H1 (cell line): ENCODE measurements at regions not wholly inside any gene's neighbourhood (a gene's known extent, or its start where the extent isn't known, plus 50 kb on each side); places are given as distances from the start of the nearest gene placed in this dataset.

ENCODE experiments used
- CTCF ChIA-PET: fragments of 300-600 bp; sonication (Branson Sonifier 250); formaldehyde crosslinking; loops from one replicate; lab custom pipeline; 2021; ENCODE audit not compliant: partially characterized antibody; lab: Charles Lee
- POLR2A ChIA-PET: fragments of 300-600 bp; sonication (Branson Sonifier 250); formaldehyde crosslinking; loops from one replicate; lab custom pipeline; 2021; ENCODE audit warnings: inconsistent platforms; ENCODE audit not compliant: partially characterized antibody; lab: Charles Lee
- DNase-seq, 2 experiments: peaks; one replicate each; pipeline versions ENCODE4 v3.0.0 to v3.0.0-alpha.2; 2010 to 2022; ENCODE audit warnings: low spot score in 2 of 2, low read depth in 1 of 2, mixed read lengths in 1 of 2
- FAIRE-seq: peaks from 2 replicates; lab custom pipeline; 2011; peaks lifted over from hg19 to GRCh38; lab: Jason Lieb, UNC
- H2AFZ ChIP-seq: 2 replicates; pipeline ENCODE4 v1.8.1; 2012; ENCODE audit warnings: low read length, inconsistent platforms
- H2AK5ac ChIP-seq: 2 replicates; pipeline ENCODE4 v1.6.1; 2013; ENCODE audit warnings: low read depth, low read length
- H2BK120ac ChIP-seq: replicated peaks from 2 replicates; pipeline ENCODE3; 2013; ENCODE audit warnings: low read depth, low read length, inconsistent platforms
- H2BK12ac ChIP-seq: 2 replicates; pipeline ENCODE4 v1.6.1; 2013; ENCODE audit warnings: low read depth, low read length
- H2BK15ac ChIP-seq: 2 replicates; pipeline ENCODE4 v1.6.1; 2013; ENCODE audit warnings: low read length
- H2BK20ac ChIP-seq: 2 replicates; pipeline ENCODE4 v1.6.1; 2013; ENCODE audit warnings: low read length
- H2BK5ac ChIP-seq: 2 replicates; pipeline ENCODE4 v1.6.1; 2013; ENCODE audit warnings: low read depth, low read length
- H3K14ac ChIP-seq: 2 replicates; pipeline ENCODE4 v1.6.1; 2013; ENCODE audit warnings: inconsistent platforms; ENCODE audit not compliant: insufficient read length
- H3K18ac ChIP-seq: 2 replicates; pipeline ENCODE4 v1.6.1; 2013; ENCODE audit warnings: low read length; ENCODE audit errors: extremely low read depth
- H3K23ac ChIP-seq: 2 replicates; pipeline ENCODE4 v1.6.1; 2013; ENCODE audit warnings: inconsistent platforms; ENCODE audit not compliant: insufficient read length
- H3K23me2 ChIP-seq: 2 replicates; pipeline ENCODE4 v1.6.1; 2013; ENCODE audit warnings: low read depth, low read length
- H3K27ac ChIP-seq: 2 replicates; pipeline ENCODE4 v1.6.1; 2011; ENCODE audit warnings: low read depth, low read length, inconsistent platforms
- H3K27me3 ChIP-seq, 4 experiments: replicated peaks in 1 of 4; 1 replicate in 1 of 4; 2 replicates in 3 of 4; pipeline versions ENCODE4 v1.6.1 to v1.8.1; 2011 to 2013; ENCODE audit warnings: low read length in 3 of 4, mild to moderate bottlenecking in 3 of 4, inconsistent platforms in 2 of 4, mixed read lengths in 2 of 4, moderate library complexity in 1 of 4; ENCODE audit not compliant: control insufficient read depth in 3 of 4, insufficient read depth in 3 of 4; ENCODE audit errors: extremely low read depth in 1 of 4
- H3K36me3 ChIP-seq, 4 experiments: 2 replicates each; pipeline versions ENCODE4 v1.6.1 to v1.8.1; 2011 to 2013; ENCODE audit warnings: mild to moderate bottlenecking in 4 of 4, low read length in 3 of 4, moderate library complexity in 2 of 4, control low read depth in 1 of 4, inconsistent platforms in 1 of 4; ENCODE audit not compliant: insufficient read depth in 4 of 4, control insufficient read depth in 2 of 4
- H3K4ac ChIP-seq: replicated peaks from 2 replicates; pipeline ENCODE3; 2013; ENCODE audit warnings: low read length, low read depth, mixed read lengths, inconsistent platforms; ENCODE audit not compliant: insufficient read length
- H3K4me1 ChIP-seq, 4 experiments: replicated peaks in 1 of 4; 1 replicate in 1 of 4; 2 replicates in 3 of 4; pipeline versions ENCODE4 v1.6.1 to v1.8.1; 2011 to 2013; ENCODE audit warnings: low read length in 3 of 4, inconsistent platforms in 2 of 4, mixed read lengths in 1 of 4; ENCODE audit not compliant: insufficient read depth in 4 of 4, control insufficient read depth in 3 of 4
- H3K4me2 ChIP-seq, 2 experiments: 2 replicates each; pipeline versions ENCODE4 v1.6.1 to v1.8.1; 2011 to 2013; ENCODE audit warnings: low read depth in 2 of 2, low read length in 2 of 2, control low read depth in 1 of 2, inconsistent platforms in 1 of 2, mild to moderate bottlenecking in 1 of 2; ENCODE audit not compliant: insufficient read depth in 1 of 2
- H3K4me3 ChIP-seq, 4 experiments: fragments of 200-600, 300-600 bp in 1 of 4; sonication (generic), shearing (Covaris generic), sonication (Bioruptor Twin) in 1 of 4; 2 replicates each; pipeline versions ENCODE4 v1.5.1 to v1.8.1; 2011 to 2016; ENCODE audit warnings: low read length in 4 of 4, low read depth in 3 of 4, control low read depth in 2 of 4, inconsistent platforms in 2 of 4, mild to moderate bottlenecking in 2 of 4, mixed read lengths in 1 of 4, moderate library complexity in 1 of 4; ENCODE audit not compliant: insufficient read depth in 2 of 4; ENCODE audit errors: extremely low read depth in 1 of 4
- H3K56ac ChIP-seq: replicated peaks from 2 replicates; pipeline ENCODE3; 2013; ENCODE audit warnings: low read depth, mild to moderate bottlenecking, mixed read lengths, low read length, inconsistent platforms; ENCODE audit not compliant: insufficient read length
- H3K79me1 ChIP-seq: 2 replicates; pipeline ENCODE4 v1.6.1; 2013; ENCODE audit warnings: low read depth, low read length, control low read depth
- H3K79me2 ChIP-seq, 2 experiments: 2 replicates each; pipeline versions ENCODE4 v1.6.1 to v1.8.1; 2012 to 2013; ENCODE audit warnings: low read length in 2 of 2, mild to moderate bottlenecking in 2 of 2, inconsistent platforms in 1 of 2; ENCODE audit not compliant: insufficient read depth in 2 of 2, control insufficient read depth in 1 of 2
- H3K9ac ChIP-seq, 4 experiments: replicated peaks in 1 of 4; 1 replicate in 1 of 4; 2 replicates in 3 of 4; pipeline versions ENCODE4 v1.6.1 to v1.8.1; 2011 to 2013; ENCODE audit warnings: low read depth in 3 of 4, low read length in 3 of 4, control low read depth in 2 of 4, mild to moderate bottlenecking in 2 of 4, moderate library complexity in 2 of 4, inconsistent platforms in 1 of 4; ENCODE audit errors: extremely low read depth in 1 of 4
- H3K9me3 ChIP-seq, 2 experiments: 2 replicates each; pipeline versions ENCODE4 v1.6.1 to v1.8.1; 2012 to 2013; ENCODE audit warnings: mild to moderate bottlenecking in 2 of 2, moderate library complexity in 2 of 2, control low read depth in 1 of 2, inconsistent platforms in 1 of 2, low read depth in 1 of 2, low read length in 1 of 2, mixed read lengths in 1 of 2; ENCODE audit not compliant: insufficient read depth in 2 of 2
- H4K20me1 ChIP-seq, 2 experiments: replicated peaks in 1 of 2; 2 replicates each; pipeline versions ENCODE3 to v1.8.1; 2011 to 2013; ENCODE audit warnings: inconsistent platforms in 2 of 2, low read length in 2 of 2, mild to moderate bottlenecking in 1 of 2; ENCODE audit not compliant: insufficient read depth in 2 of 2, control insufficient read depth in 1 of 2
- H4K5ac ChIP-seq: 2 replicates; pipeline ENCODE4 v1.6.1; 2013; ENCODE audit warnings: low read length, low read depth, mixed read lengths, inconsistent platforms; ENCODE audit not compliant: insufficient read length
- H4K8ac ChIP-seq: 2 replicates; pipeline ENCODE4 v1.8.0; 2013; ENCODE audit warnings: mild to moderate bottlenecking, moderate library complexity, low read length, inconsistent platforms; ENCODE audit not compliant: insufficient read depth; ENCODE audit errors: extremely low read depth
- H4K91ac ChIP-seq: replicated peaks from 2 replicates; pipeline ENCODE3; 2013; ENCODE audit warnings: low read length, mixed read lengths, inconsistent platforms; ENCODE audit not compliant: insufficient read length
- RBBP5 ChIP-seq: IDR thresholded peaks from 2 replicates; pipeline ENCODE4 v1.7.1; 2012; ENCODE audit warnings: low read depth, mild to moderate bottlenecking, inconsistent platforms, low read length, moderate library complexity, borderline replicate concordance
- RFX5 ChIP-seq: IDR thresholded peaks from 2 replicates; pipeline ENCODE4 v1.6.1; 2011; ENCODE audit warnings: low read depth, low read length, improper control_type of control experiment, borderline replicate concordance
- RNF2 ChIP-seq: fragments of 200-900, 300-1000 bp; sonication (generic); IDR thresholded peaks from 2 replicates; pipeline ENCODE4 v1.7.1; 2016; ENCODE audit warnings: borderline replicate concordance, low read depth, mild to moderate bottlenecking, antibody characterized with exemption, low read length; ENCODE audit not compliant: poor library complexity, severe bottlenecking; ENCODE audit errors: missing control alignments
- SUZ12 ChIP-seq: fragments of 200-600 bp; sonication (generic); IDR thresholded peaks from 2 replicates; pipeline ENCODE4 v1.6.1; 2012; ENCODE audit warnings: mild to moderate bottlenecking, inconsistent platforms, low read length, moderate library complexity, mixed read lengths
- TEAD4 ChIP-seq: IDR thresholded peaks from 2 replicates; pipeline ENCODE4 v1.6.1; 2012; ENCODE audit warnings: low read depth, low read length, inconsistent platforms, mixed read lengths
- WGBS, 2 experiments: shearing (Covaris generic) in 1 of 2; methylation state at CpG; one replicate each; pipeline versions ENCODE4 v1.1.6 to v1.1.7; 2013 to 2015; ENCODE audit warnings: low lambda C conversion rate in 2 of 2, mixed read lengths in 2 of 2, inconsistent platforms in 1 of 2, low coverage in 1 of 2, missing lambda C conversion rate in 1 of 2; ENCODE audit not compliant: insufficient replicate concordance in 2 of 2, insufficient coverage in 1 of 2, insufficient read length in 1 of 2; ENCODE audit errors: extremely low coverage in 1 of 2, missing lambda C conversion rate in 1 of 2; 5-methylcytosine and 5-hydroxymethylcytosine counted together

DNA sequence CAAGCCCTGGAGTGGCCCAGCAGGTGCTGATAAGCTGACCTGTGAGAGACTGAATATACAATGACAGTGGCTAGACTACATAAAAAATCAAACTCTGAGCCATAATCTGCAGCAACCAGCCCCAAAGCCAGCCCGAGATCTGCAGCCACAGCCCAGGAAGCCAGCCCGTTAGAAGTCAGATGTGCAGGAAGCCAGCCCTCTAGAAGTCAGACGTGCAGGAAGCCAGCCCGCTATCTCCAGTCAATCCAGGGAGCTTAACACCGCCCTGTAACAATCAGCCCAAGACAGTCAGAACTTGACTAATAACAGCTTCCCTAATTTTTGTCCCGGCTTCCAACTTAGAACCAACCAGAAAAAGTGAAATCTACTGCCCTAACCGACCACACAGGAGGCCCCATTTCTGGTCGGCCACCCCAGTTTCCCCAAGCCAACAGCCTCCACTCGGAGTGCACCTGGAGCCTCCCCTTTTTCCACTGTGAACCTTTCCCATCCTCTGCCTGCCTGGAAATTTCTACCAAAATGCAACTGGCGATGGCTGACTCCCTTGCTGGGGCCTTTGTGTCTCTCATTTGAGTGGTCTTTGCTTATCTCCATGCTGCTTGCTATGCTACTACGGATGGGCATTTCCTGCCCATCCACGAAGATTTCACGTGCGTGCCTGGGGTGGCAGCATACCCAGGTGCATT lies 769.3 kb downstream of the KCNJ18 start:
- Histone ChIP-seq H3K4ac (no peak overlapping the region), H3K14ac (no peak overlapping the region), H2BK12ac (no peak overlapping the region), H2BK15ac (no peak overlapping the region), H3K9ac (no peak overlapping the region), H2BK5ac (no peak overlapping the region), H2BK20ac (no peak overlapping the region), H4K5ac (no peak overlapping the region), H3K23me2 (no peaks in the 10 kb centered on the region), H3K23ac (no peak overlapping the region), H3K27ac (no peak overlapping the region), H3K9me3 (peaks cover 59 to 91% of the 10 kb centered on the region in 2 experiments), H3K79me2 (no peaks in the 10 kb centered on the region), H4K8ac (no peak overlapping the region), H3K4me1 (no peaks in the 10 kb centered on the region), H2AK5ac (no peak overlapping the region), H3K56ac (no peak overlapping the region), H2BK120ac (no peak overlapping the region), H3K4me2 (no peak overlapping the region), H3K79me1 (no peaks in the 10 kb centered on the region), H3K18ac (no peak overlapping the region), H3K27me3 (no peaks in the 10 kb centered on the region), H4K91ac (no peak overlapping the region), H3K36me3 (no peaks in the 10 kb centered on the region; a peak in 1 of 8 replicates), H3K4me3 (no peak overlapping the region), H2AFZ (no peak overlapping the region), H4K20me1 (no peaks in the 10 kb centered on the region)
- CTCF ChIA-PET, result no interaction called here
- no peak for DNase-seq
- POLR2A ChIA-PET, result no interaction called here
- FAIRE-seq, result no peak
- 87% methylated on average over 14 of the region's 14 CpGs; no CpG with 5 or more reads in 1 of the 2 experiments for whole genome bisulfite sequencing, 2 experiments
- no peak for TF ChIP-seq SUZ12
- no peak for TF ChIP-seq RBBP5
- no peak for TF ChIP-seq RFX5
- TF ChIP-seq RNF2, result no peak
- no peak for TF ChIP-seq TEAD4
